GM21447 (cell line): ENCODE measurements at regions not wholly inside any gene's neighbourhood (a gene's known extent, or its start where the extent isn't known, plus 50 kb on each side); places are given as distances from the start of the nearest gene placed in this dataset.
"Not testable (repeated sequence)": the region's sequence is repeated elsewhere in the genome, so short reads cannot be mapped to it uniquely, and the experiment has no call there.

ENCODE experiments used
- ATAC-seq: cut with Tn5 transposase; IDR thresholded peaks from one replicate; pipeline ENCODE4 v1.9.1; 2021; ENCODE audit not compliant: unreplicated experiment

- ATAC-seq = no peak
These were observed 246.6 kb downstream of the SLCO4C1 start for GRCh38 chr5:102049517-102049916.

GRCh38 chr5:102048940-102049339, 247.1 kb downstream of the SLCO4C1 start:
- no peak for ATAC-seq

- ATAC-seq = not testable (repeated sequence)
These were observed 249.0 kb downstream of the SLCO4C1 start for GRCh38 chr5:102047073-102047472.

- ATAC-seq = no peak
These were observed 255.8 kb downstream of the SLCO4C1 start for GRCh38 chr5:102040326-102040725.

GRCh38 chr5:102036927-102037326, 259.2 kb downstream of the SLCO4C1 start:
- ATAC-seq = no peak

- ATAC-seq = no peak
These were observed 264.4 kb downstream of the SLCO4C1 start for GRCh38 chr5:102031711-102032110.

- ATAC-seq = no peak
These were observed 277.4 kb downstream of the SLCO4C1 start for GRCh38 chr5:102018690-102019089.

GRCh38 chr5:102018279-102018678, 277.8 kb downstream of the SLCO4C1 start:
- ATAC-seq = no peak

- no peak for ATAC-seq
These were observed 281.7 kb downstream of the SLCO4C1 start for GRCh38 chr5:102014371-102014770.

- no peak for ATAC-seq
These were observed 285.4 kb downstream of the SLCO4C1 start for GRCh38 chr5:102010644-102011043.

GRCh38 chr5:101997235-101997634, 298.8 kb downstream of the SLCO4C1 start:
- no peak for ATAC-seq

- no peak for ATAC-seq
These were observed 300.5 kb downstream of the SLCO4C1 start for GRCh38 chr5:101995585-101995984.

- ATAC-seq = no peak
These were observed 304.6 kb downstream of the SLCO4C1 start for GRCh38 chr5:101991486-101991885.

GRCh38 chr5:101989659-101990058, 306.4 kb downstream of the SLCO4C1 start:
- no peak for ATAC-seq

GRCh38 chr5:101977729-101978345, 318.2 kb downstream of the SLCO4C1 start:
- peak; percentile 95 for ATAC-seq

GRCh38 chr5:101976933-101977332, 319.2 kb downstream of the SLCO4C1 start:
- ATAC-seq = no peak

GRCh38 chr5:101969742-101970141, 326.3 kb downstream of the SLCO4C1 start:
- no peak for ATAC-seq

GRCh38 chr5:101966476-101966875, 329.6 kb downstream of the SLCO4C1 start:
- no peak for ATAC-seq

- ATAC-seq = no peak
These were observed 340.2 kb downstream of the SLCO4C1 start for GRCh38 chr5:101955891-101956290.

- ATAC-seq = no peak
These were observed 346.1 kb downstream of the SLCO4C1 start for GRCh38 chr5:101950019-101950418.

GRCh38 chr5:101948615-101949014, 347.5 kb downstream of the SLCO4C1 start:
- ATAC-seq = no peak

GRCh38 chr5:101943784-101944183, 352.3 kb downstream of the SLCO4C1 start:
- ATAC-seq = no peak

- ATAC-seq = peak; percentile 84
These were observed 353.7 kb downstream of the SLCO4C1 start for GRCh38 chr5:101942321-101942882.
